GM08714 (cell line): ENCODE measurements at regions not wholly inside any gene's neighbourhood (a gene's known extent, or its start where the extent isn't known, plus 50 kb on each side); places are given as distances from the start of the nearest gene placed in this dataset.
A peak's percentile ranks its signal among the peaks of the same experiment; 100 is the strongest.

Source experiments
- H3K4me3 ChIP-seq: fragments of 200-500 bp; sonication (Bioruptor generic); 2 replicates; pipeline ENCODE4 v1.5.1; 2014; ENCODE audit warnings: mild to moderate bottlenecking, low read length, inconsistent platforms
- ZNF274 ChIP-seq: IDR thresholded peaks from 2 replicates; pipeline ENCODE4 v1.6.1; 2012; ENCODE audit warnings: mild to moderate bottlenecking, low read depth, low read length

DNA sequence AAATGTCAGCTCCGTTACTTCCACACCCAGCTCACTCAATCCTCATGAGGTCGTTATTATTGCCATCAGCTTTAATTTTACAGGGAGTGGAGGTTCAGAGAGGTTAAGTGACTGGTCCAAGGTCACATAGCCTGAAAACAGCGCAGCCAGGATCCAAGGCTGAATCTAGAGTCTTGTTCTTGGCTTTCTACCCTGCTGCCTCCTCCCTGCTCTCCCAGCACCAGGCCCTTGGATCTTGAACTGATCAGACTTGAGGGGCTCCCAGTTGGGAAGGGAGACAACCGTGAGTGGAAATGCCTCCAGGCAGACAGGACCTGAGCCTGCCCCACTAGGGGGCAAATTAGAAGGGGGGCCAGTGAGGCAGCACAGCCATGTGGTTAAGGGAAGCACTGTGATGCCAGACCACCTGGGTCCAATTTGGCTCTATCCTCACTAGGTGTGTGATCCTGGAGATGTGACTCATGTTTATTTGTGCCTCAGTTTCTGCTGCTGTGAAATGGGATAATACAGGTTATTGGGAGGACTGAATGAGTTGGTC, 135.6 kb upstream of the PTPN1 start:
- TF ChIP-seq ZNF274: no peak
- no peak overlapping the region for H3K4me3 ChIP-seq

DNA sequence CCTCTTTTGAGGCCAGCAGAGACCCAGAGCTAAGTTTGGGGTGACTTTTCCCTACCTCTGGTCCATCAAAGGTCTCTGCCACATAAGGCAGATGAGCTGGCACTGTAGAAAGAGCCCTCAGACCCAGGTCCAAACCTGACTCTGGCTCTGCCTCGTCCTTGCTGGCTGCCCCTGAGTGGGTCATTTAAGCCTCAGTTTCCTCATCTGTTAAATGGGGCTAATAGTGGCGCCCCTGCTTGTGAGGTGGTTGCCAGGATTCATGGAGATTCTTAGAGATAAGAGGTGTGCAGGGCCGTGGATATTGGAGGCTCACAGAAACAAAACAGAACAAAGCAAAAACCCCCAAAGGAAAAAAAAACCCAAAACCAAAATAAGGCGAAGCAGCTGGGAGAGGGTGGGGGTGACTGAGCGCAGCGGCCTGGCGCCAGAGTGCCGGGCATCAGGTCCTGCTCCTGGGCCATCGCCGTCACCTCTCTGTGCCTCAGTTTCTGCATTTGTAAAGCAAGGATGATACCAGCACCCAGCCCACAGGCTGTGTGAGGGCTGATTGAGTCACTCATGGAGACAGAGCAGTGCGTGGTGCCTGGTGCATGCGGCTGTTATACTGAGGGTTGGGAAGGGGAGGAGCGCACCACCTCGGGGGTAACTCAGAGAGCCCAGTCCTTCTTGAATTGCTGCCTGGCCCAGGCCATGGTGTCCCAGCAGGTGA, 133.8 kb upstream of the PTPN1 start:
- TF ChIP-seq ZNF274: no peak
- no peak overlapping the region for H3K4me3 ChIP-seq

DNA sequence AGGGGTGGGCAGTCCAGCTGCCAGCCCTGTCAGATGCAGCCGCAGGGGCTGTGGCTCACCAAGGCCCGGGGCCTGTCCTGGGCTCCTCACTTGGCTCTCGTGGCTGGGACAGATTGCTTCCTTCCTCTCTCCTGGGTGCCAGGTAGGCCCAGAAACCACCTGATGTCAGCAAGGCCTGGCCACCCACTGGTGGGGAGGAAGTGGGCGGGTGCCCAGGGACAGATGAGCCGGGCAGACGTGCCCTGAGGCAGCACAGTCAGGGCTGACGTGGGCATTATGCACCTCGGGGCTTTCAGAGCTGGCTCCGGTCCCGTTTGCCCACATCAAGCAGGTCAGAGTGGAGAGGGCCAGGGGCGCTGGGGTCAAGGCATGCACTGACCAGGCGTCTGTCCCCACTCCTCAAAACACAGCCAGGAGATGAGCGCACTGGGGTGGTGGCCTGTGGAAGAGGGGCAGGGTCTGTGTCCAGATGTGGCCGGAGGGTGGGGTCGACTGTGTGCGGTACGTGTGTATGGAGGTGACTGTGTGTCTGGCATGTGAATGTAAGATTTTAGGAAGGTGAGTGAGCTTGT, 133.2 kb upstream of the PTPN1 start:
- TF ChIP-seq ZNF274: no peak
- H3K4me3 ChIP-seq: no peak overlapping the region

DNA sequence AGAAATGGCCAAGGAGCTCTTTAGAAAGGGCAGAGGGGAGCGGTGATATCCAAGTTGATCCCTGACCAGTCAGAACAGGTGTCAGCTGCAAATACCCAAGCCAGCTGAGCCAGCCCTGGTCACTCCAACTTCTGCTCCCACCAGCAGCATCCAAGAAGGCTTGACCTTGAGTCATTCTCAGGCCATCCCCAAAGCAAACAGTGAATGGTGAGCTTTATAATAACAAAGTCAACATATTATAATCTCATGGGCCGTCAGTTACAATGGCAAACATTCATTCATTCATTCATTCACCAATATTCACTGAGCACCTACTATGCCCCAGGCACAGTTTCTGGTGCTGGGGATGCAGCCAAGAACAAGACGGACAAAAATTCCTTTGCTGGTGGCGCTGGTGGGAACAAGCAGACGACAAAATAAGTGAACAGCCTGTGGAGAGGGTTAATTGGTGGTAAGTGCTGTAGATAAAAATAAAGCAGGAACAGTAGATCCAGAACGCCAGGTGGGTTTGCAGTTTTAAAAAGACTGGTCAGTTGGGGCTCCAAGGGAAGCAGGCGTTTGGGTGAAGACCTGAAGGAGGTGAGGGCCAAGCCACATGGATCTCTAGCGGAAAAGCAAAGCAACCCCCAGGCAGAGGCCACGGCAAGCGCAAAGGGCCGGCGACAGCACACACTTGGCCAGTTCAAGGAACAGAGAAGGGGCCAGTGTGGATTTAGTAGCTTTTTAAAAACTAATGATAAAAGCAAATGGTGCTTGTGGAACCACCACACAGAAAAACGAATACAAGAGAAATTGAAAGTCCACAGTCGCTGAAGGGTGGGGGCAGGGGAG, 131.8 kb upstream of the PTPN1 start:
- H3K4me3 ChIP-seq: no peak overlapping the region

DNA sequence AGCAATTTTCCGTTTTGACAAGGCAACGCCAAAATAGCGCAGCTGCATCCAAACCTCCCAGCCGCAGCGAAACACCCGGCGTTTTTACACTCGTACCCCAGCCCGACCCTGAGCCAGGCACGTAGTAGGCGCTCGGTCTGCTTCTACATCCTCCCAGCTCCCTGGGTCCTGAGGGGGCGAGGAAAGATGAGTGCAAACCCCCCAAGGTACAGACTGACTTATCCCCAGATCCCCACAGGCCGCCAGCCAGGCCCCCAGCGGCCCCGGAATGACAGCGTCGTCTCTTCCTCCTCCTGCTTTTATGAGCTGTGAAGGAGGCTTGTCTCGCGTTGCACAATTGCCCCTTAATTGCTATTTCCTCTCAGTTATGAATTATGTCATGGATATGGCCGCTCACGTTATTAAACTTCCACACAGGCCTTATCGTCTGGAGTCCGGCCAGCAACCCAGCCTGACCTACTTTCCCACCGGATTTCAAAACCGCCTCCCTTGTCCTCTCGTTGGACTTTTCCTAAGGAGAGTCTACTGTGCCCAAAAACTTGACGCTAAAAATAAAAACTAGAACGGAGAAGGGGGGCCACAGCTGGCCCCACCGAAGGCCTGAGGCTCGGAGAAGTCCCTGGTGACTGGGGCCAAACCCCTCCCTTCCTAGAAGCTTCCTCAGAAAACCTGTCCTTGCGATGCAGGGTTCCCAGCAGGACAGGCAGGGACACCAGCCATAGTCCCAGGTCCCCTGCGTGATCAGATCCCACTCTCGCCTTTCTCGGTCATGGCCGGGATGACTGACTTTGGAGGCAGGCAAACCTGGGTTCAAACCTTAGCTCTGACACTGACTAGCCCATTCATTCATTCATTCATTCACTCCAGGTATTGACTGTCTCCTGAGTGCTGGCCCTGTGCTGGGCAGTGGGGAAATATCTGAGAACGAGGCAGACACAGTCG, 130.9 kb upstream of the PTPN1 start:
- H3K4me3 ChIP-seq: no peak overlapping the region
- no peak for TF ChIP-seq ZNF274

More for the DNA sequence above, 131.8 kb upstream of the PTPN1 start:
- no peak for TF ChIP-seq ZNF274

DNA sequence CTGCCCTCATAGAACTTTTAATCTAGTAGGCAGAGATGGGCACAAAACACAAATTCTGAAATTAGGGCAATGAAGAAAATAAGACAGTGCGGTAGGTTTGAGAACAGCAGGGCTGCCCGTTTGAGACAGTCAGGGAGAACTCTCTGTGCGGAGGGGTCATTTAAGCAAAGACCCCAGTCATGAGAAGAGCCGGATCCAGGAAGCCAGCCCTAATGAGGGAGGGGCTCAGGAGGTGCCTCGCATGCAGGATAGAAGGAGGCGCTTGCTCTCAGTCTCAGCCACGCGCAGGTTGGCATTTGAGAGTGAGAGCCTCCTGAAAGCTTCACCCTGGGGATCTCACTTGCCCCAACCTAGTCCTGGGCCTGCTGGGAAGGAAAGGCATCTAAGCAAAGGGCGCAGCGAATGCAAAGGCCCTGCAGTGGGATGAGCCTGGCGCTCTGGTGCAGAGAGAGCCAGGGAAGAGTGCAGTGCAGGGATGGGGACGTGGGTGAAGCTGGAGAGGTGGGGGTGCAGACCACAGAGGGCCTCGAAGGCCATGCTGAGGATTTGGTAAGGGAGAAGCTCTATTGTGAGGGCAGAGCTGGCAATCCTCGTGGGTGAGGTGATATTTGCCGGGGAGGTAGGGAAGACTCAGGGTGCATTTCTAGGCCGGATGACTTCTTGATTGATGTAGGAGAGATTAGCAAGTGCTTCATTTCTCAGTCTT, 130.0 kb upstream of the PTPN1 start:
- no peak for TF ChIP-seq ZNF274
- H3K4me3 ChIP-seq: no peak overlapping the region

DNA sequence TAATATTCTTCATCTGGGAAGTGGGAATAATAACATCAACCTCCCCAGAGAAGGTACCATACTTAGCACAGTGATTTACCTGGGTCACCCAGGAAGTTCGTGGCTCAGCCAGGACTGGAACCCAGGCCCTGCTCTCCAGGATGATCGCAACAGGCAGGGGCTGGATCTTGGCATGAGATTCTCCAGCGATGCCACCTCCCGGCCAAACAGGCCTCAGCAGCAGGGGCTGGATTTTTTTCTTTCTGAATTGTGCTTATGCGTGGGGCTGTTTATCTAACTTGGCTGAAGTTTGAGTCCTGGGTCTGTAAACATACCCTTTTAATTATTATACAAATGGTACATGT, 129.5 kb upstream of the PTPN1 start:
- H3K4me3 ChIP-seq: no peak overlapping the region
- no peak for TF ChIP-seq ZNF274

DNA sequence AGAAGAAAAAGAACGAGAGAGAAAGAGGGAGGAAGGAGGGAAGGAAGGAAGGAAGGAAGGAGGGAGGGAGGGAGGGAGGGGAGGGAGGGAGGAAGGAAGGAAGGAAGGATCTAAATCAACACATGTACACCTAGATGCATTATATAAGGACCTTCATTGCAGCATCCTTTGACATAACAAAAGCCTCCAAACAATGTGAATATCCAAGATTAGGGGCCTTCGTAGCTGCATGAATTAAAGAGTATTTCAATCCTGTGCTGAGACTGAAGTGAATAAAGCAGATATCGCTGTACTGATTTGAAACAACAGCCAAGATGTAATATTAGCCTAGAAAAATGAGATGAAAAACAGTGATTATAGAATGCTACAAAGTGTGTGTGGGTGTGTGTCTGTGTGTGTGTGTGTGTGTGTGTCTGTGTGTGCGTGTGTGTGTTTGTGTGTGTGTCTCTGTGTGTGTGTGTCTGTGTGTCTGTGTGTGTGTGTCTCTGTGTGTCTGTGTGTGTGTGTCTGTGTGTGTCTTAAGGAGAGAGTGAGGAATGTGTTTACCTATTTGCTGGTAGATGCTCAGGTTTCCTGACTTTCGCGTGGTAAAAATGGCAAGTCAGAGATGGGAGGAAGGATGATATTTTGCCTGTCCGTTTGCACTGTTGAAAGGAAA, 129.0 kb upstream of the PTPN1 start:
- TF ChIP-seq ZNF274: no peak
- H3K4me3 ChIP-seq: no peak overlapping the region

DNA sequence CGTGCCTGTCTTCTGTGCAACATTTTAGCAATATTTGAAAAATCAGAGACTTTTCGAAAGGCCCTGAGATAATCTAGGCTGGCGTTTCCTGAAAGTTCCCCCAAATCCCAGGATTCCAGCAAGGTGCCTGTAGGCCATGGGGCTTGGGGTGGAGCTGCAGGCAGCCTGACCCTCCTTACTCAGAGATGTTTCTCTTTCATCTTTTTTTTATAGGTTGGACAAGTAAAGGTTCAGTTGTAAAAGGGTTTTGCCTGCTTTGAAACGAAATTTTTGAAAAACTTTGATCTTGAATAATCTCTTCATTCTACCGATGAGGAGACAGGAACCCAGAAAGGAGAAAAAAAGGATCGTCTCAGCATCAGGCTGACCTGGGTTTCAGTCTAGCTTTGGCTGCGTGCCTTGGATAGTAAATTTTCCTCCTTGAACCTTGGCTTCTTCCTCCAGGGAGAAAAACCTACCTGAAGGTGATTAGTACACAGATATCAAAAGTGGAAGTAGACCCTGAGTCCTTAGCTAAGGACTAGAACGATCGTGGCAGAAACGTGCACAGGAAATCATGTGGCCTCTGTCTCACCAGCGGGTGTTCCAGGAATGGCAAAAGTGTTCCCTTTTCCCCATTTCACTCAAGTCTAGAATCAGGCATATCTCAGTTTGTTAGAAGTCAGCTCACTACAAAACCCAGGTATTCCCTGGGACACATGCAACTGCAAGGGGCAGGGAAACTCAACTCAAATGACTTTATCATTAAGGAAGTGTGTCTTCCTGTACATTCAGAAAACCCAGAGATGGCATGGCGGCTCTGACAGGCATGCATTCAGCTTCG, 128.2 kb upstream of the PTPN1 start:
- TF ChIP-seq ZNF274: no peak

DNA sequence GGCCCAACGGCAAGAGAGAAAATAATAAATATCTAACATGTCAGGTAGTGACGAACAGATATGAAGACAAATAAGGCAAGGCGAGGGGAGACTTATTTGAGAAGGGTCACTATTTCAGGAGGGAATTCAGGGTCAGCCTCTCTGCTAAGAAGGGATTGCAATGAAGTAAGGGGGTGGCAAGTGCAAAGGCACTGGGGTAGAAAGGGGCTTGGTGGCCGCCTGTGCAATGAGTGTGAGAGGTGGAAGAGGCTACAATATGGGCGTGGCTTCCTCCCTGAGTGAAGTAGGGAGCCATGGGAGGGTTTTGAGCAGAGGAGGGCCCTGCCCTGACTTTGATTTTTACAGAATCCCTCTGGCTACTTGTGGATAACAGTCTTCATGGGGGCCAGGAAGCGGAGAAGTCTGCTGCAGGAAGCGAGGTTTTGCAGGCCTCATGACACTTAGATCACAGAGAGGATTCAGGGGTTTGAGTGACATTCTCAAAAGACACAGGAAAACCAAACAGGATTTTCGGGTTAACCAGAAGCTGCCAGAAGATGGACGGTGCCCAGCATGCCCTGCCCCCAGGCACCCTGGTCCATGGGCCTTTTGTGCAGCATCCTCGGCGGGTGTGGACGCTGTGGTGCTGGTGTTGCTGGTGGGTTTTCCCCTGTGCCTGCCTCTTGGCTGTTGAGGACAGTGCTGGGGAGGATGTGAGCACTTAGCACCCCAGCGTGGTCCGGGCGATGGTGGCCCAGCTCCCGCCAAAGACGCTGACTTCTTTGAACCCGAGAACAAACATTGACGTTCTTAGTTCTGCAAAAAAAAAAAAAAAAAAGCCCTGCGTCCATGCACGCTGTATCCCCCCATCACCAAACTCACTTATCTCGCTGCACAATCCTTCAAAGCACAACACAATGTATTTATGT, 124.2 kb upstream of the PTPN1 start:
- no peak overlapping the region for H3K4me3 ChIP-seq
- no peak for TF ChIP-seq ZNF274

More for the DNA sequence above, 128.2 kb upstream of the PTPN1 start:
- H3K4me3 ChIP-seq: peak overlapping the region; percentile 14; the same call in 1 of the 2 replicates

DNA sequence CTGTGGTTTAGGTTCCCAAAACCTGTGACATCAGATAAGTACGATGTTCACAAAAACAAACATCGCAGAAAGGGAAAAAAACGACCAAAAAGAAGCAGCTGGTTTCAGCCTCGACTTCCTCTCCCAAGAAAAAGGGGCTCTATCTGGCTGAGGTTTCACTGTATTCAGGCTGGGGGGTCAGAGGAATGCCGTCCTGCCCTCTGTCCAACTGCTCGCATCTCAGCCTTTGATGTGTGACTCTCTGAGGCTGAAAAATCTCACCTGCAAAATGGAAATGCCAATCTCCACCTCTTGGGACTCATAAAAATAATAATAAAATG, 123.6 kb upstream of the PTPN1 start:
- TF ChIP-seq ZNF274: no peak
- no peak overlapping the region for H3K4me3 ChIP-seq
